ENCODE measurements at regions not wholly inside any gene's neighbourhood (a gene's known extent, or its start where the extent isn't known, plus 50 kb on each side); places are given as distances from the start of the nearest gene placed in this dataset.
A peak's percentile ranks its signal among the peaks of the same experiment; 100 is the strongest.
"Not testable (repeated sequence)": the region's sequence is repeated elsewhere in the genome, so short reads cannot be mapped to it uniquely, and the experiment has no call there.

DNA sequence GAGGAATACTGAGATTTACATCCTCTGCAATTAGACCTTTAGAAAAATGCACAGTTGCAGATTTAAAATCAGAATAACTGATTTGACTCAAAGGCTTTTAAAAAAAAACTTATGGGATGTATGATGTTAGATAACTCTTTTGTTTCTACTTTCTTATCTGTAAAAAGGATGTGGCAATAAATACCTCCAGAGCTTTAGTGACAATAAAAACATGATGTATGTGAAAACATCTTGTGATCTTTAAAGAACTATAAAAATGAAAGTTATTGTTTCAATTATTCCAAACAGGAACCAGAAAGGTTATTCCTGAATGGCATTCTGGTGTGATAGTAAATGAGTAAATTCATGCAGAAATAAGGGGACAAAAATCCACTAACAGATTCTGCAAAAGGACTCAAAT lies 2712.2 kb upstream of the PCDH20 start:
- in situ Hi-C loops (cut with MboI; ENCODE audit: low pct_unique_long_range_greater_than_20kb, low sequenced_read_pairs): no loop called here
- no peak for DNase-seq

DNA sequence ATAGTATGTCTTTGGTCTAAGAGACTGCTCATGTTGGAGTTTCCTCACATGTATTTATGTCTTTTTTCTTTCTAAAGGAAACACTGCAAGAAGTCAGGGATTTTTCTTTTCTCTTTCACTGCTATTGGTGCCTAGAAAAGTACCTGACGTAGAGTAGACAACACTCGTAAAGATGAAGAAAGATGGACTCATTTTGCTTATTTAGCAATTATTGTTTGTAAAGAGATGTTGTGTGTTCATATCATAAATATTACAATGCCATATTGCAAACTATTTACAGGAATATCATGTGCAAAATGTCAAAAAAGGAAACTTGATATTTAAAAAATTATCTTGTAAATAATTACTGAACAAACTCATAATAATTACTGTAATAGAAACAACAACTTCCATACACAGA lies 2711.5 kb upstream of the PCDH20 start:
- in situ Hi-C loops (cut with MboI; ENCODE audit: low pct_unique_long_range_greater_than_20kb, low sequenced_read_pairs): no loop called here
- no peak for DNase-seq

DNA sequence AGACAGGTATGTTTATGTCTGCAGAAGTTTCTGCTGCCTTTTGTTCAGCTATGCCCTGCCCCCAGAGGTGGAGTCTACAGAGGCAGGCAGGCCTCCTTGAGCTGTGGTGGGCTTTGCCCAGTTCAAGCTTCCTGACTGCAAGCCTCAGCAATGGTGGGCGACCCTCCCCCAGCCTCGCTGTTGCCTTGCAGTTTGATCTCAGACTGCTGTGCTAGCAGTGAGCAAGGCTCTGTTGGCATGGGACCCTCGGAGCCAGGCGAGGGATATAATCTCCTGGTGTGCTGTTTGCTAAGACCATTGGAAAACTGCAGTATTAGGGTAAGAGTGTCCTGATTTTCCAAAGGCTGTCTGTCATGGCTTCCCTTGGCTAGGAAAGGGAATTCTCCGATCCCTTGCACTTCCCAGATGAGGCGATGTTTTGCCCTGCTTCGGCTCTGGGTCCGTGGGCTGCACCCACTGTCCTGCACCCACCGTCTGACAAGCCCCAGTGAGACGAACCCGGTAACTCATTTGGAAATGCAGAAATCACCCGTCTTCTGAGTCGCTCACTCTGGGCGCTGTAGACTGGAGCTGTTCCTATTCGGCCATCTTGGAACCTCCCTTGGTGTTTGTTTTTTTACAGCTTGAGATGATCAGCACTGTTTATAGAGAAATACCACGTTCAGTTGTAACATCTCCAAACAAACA lies 2705.5 kb upstream of the PCDH20 start:
- DNase-seq; in situ Hi-C loops (cut with MboI; ENCODE audit: low pct_unique_long_range_greater_than_20kb, low sequenced_read_pairs): not testable (repeated sequence)

DNA sequence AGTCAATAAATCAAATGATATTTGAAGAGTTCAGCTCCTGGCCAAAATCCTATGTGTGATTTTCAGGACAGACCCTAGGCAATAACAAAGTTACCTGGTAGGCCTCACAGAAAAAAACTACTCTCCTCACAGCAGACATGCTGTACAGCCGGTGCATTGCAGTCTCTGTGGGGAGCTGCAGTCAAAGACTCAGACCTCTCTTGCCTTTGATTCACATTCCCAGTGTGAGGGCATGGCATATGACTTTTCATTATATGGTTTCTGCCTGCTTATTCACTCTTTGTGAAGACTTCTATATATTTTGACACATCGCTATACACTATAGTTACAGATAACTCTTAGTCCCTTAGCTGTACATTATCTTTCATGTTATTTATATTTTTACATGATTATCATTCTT lies 2684.3 kb upstream of the PCDH20 start:
- in situ Hi-C loops (cut with MboI; ENCODE audit: low pct_unique_long_range_greater_than_20kb, low sequenced_read_pairs): no loop called here
- DNase-seq: no peak

DNA sequence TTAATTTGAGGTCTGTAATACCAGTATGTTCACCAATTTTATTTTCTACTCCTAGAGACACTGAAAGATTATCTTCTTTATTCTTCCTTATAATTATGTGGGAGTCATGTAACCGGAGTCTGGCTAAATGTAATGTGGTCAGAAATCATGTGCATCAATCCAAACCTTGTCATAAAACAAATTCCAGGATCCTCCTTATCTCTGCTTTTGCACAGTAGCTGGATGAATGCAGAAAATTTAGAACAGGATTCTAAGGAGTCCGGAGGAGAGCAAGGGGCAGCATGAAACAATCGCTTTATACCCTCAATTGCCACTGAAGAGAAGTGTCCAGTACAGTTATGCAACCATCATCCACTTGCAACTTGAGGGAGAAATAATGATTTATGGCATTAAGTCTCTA lies 2674.7 kb upstream of the PCDH20 start:
- no peak for DNase-seq
- in situ Hi-C loops (cut with MboI; ENCODE audit: low pct_unique_long_range_greater_than_20kb, low sequenced_read_pairs): no loop called here

DNA sequence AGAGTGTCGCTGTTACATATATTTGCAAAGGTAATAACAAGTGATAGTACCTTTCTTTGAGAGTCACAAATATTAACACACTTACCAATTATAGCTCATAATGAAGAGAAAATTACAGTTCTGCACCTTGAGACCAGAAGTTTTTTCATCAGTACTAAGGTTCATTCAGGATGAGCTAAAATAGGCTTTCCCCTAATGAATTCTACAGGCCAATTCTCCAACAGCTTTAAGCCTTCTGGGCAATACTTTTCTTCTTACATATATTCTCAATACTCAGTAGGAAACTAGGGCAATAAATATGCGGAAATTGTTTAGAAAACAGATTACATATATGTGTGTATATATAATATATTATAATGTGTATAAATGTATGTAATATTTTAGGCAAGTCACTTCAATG lies 2672.8 kb upstream of the PCDH20 start:
- DNase-seq: no peak
- in situ Hi-C loops (cut with MboI; ENCODE audit: low pct_unique_long_range_greater_than_20kb, low sequenced_read_pairs): no loop called here

DNA sequence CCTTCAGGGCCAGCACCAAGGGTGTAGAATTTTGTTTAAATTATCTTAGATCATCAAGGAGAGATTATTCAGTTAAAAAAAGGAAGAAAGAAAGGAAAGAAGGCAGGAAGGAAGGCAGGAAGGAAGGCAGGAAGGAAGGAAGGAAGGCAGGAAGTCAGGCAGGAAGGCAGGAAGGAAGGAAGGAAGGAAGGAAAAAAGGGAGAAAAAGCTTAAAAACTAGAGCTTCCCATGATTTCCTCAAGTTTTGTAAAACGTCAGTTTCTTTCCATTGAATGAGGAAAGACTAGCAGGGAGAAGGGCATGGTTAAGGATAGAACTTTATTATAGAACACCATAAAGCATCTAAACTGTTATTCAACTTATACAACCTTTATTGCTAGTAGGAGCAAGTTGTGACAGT lies 2672.0 kb upstream of the PCDH20 start:
- no peak for DNase-seq
- in situ Hi-C loops (cut with MboI; ENCODE audit: low pct_unique_long_range_greater_than_20kb, low sequenced_read_pairs): no loop called here

DNA sequence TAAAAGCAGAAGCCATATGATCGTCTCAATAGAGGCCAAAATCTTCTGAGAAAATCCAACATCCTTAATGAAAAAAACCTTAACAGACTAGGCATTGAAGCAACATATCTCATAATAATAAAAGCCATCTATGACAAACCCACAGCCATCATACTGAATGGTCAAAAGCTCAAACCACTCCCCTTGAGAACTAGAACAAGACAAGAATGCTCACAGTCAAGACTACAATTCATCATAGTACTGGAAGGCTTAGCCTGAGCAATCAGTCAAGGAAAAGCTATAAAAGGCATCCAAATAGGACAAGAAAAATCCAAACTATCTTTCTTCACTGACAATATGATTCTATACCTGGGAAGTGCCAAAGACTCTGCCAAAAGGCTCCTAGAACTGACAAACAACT lies 2668.2 kb upstream of the PCDH20 start:
- no peak for DNase-seq
- in situ Hi-C loops (cut with MboI; ENCODE audit: low pct_unique_long_range_greater_than_20kb, low sequenced_read_pairs): no loop called here

DNA sequence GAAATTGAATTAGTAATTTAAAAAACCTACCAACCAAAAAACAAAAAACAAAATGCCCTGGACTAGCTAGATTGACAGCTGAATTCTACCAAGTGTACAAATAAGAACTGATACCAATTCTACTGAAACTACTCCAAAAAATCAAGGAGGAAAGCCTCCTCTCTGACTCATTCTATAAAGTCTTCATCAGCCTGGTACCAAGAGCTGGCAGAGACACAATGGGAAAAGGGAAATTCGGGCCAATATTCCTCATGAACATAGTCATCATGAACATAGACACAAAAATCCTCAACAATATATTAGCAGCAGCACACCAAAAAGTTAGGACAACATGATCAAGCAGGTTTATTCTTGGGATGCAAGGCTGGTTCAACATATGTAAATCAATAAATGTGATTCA lies 2667.7 kb upstream of the PCDH20 start:
- in situ Hi-C loops (cut with MboI; ENCODE audit: low pct_unique_long_range_greater_than_20kb, low sequenced_read_pairs): no loop called here

DNA sequence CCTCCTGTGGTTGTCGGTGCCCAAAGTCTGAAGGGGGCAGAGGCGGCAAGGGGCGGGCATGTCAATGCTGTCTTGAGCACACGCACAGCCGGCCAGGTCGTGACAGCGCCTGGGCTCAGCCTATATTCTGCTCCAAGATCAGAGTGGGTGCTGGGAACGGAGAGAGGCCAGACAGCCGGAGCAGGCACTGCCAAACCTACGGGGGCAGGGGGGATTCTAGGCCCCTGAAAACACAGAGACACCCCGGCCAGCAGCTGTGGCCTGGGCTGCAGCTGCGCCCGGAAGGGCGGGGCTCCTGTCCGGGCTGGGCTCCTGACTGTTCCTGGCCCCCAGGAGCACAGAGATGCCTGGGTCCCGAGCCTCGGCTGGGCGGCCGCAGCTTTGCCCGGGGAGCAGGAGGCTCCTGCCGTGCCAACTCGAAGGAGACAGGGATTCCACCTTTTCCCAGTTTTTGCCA lies 2662.9 kb upstream of the PCDH20 start:
- no peak for DNase-seq
- in situ Hi-C loops (cut with MboI; ENCODE audit: low pct_unique_long_range_greater_than_20kb, low sequenced_read_pairs): no loop called here

More for the DNA sequence above, 2667.7 kb upstream of the PCDH20 start:
- no peak for DNase-seq

DNA sequence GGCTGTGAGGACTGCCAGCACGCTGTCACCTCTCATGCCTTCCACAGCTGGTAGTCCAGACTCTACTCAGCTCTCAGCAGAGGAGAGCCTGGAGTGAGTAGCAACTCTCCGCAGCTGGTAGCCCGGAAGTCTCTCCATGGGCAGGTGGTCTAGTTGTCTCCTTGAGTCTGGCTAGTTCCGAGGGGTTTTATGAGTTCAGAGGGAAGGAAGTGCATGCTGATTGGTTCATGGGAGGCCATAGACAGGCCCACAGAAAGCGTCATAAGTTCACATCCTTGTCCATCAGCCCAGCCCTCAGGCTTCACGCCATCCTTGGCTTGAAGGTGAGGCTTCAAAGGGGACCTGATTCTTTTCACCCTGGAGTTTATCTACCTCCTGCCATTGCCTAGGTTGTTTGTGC lies 2662.4 kb upstream of the PCDH20 start:
- in situ Hi-C loops (cut with MboI; ENCODE audit: low pct_unique_long_range_greater_than_20kb, low sequenced_read_pairs): no loop called here
- DNase-seq: no peak

DNA sequence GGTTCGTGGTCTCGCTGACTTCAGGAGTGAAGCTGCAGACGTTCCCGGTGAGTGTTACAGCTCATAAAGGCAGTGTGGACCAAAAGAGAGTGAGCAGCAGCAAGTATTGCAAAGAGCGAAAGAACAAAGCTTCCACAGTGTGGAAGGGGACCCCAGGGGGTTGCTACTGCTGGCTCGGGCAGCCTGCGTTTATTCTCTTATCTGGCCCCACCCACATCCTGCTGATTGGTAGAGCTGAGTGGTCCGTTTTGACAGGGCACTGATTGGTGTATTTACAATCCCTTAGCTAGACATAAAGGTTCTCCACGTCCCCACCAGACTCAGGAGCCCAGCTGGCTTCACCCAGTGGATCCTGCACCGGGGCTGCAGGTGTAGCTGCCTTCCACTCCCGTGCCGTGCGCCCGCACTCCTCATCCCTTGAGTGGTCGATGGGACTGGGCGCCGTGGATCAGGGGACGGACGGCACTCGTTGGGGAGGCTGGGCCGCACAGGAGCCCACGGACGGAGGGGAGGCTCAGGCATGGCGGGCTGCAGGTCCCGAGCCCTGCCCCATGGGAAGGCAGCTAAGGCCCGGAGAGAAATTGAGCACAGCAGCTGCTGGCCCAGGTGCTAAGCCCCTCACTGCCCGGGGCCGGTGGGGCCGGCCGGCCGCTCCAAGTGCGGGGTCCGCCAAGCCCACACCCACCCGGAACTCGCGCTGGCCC lies 2661.6 kb upstream of the PCDH20 start:
- DNase-seq: peak; percentile 66
- in situ Hi-C loops (cut with MboI; ENCODE audit: low pct_unique_long_range_greater_than_20kb, low sequenced_read_pairs): not testable (repeated sequence)

DNA sequence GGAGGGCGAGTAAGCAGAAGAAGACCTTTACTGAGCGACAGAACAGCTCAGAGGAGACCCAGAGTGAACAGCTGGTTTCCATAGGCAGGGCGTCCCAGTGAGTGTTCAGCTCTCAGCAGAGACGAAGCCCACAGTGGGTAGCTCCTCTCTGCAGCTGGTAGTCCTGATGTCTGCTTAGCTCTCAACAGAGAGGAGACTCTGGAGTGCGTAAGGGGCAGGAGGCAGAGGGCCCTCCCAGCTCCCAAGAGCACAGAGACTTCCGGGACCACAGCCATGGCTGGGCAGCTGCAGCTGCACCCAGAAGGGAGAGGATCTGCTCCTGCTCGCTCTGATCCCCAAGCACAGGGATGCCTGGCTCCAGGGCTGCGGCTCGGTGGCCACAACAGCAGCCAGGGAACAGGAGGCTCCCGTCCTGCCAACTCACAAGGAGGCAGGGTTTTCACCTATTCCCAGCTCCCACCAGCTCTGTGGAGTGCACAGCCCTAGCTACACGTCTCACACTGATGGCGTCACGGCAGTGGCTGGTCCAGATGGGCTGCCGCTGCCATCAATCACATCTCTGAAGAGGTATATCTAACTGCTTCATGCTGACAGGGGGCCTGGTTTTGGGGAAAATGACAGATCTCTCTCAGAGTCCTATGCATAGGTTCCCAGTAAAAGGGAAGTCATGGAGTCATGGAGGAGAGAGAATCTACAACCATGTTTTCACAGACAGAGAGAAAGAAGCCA lies 2660.1 kb upstream of the PCDH20 start:
- peak; percentile 95 for DNase-seq
- in situ Hi-C loops (cut with MboI; ENCODE audit: low pct_unique_long_range_greater_than_20kb, low sequenced_read_pairs): no loop called here

DNA sequence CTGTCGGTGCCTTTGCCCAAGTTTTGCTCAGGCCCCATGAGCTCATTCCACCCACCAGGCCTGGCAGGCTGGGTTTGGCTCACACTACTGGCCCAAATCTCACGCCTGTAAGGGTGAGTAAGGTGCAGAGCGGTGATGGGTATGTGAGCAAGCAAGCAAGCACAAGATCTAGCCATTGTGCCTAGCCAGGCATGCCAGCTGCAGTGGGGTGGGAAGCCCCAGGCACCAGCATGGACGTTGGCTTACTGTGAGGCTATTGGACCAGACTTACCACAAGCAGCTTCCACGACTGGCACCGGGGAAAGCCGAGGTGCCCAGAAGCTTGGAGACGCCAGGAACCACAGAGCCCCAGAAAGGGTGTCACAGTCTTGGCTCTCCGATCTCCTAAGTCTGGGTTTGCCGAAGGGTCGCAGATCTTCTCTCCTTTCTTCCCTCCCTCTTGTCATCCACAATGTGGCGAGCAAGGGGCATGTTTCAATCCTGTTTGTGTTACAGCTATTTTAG lies 2659.4 kb upstream of the PCDH20 start:
- in situ Hi-C loops (cut with MboI; ENCODE audit: low pct_unique_long_range_greater_than_20kb, low sequenced_read_pairs): no loop called here
- peak; percentile 62 for DNase-seq

DNA sequence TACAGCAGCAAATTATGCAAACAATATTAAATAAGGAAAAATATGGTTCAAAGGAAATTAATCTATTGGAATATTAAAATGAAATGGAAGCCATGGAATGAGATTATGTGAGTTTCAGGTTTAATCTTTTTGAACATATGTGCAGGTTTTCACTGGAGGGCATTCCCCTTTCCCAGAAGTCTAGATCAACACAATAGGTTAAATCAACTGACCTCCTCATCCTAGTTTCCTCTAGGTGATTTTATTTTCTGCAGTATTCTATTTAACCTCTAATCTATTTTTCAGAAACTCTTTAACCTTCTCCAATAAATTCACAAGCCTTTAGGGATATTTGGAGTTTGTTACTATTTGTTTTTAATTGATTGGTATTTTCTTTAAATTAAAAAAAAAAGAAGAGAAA lies 2657.6 kb upstream of the PCDH20 start:
- no peak for DNase-seq
- in situ Hi-C loops (cut with MboI; ENCODE audit: low pct_unique_long_range_greater_than_20kb, low sequenced_read_pairs): no loop called here

DNA sequence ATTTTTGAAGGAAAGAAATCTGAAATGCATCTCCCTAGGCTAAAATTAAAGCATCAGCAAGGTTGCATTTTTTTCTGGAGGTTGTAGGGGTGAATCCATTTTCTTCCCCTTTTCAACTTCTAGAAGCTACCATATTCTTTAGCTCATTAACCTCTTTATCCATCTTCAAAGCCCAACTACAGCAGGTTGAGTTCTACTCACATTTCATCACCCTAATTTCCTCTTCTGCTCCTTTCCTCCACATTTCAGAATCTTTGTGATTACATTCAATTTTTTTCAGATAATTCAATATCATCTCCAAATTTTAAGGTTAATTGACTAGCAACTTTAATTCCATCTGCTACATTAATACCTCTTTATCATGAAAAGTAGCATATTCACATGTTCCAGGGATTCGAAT lies 2655.7 kb upstream of the PCDH20 start:
- DNase-seq: peak; percentile 36
- in situ Hi-C loops (cut with MboI; ENCODE audit: low pct_unique_long_range_greater_than_20kb, low sequenced_read_pairs): no loop called here

DNA sequence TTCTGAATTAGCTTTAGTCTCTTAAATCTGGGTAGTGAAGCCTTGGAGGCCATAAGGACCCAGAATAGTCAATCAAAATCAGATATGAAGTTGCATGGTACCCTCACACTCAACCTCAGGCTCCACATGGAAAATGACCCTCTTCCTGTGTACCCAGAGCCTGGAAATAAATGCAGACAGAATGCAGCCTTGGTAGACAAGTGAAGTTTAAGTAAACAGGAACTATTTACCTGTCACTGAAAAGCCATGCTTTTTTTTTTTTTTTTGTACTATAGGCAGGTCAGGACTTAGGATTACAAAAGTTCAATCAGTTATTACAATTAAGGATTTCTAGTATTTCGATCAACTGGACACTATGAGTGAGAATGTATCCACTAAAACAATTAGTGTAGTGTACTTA lies 2654.2 kb upstream of the PCDH20 start:
- DNase-seq: no peak
- in situ Hi-C loops (cut with MboI; ENCODE audit: low pct_unique_long_range_greater_than_20kb, low sequenced_read_pairs): no loop called here

DNA sequence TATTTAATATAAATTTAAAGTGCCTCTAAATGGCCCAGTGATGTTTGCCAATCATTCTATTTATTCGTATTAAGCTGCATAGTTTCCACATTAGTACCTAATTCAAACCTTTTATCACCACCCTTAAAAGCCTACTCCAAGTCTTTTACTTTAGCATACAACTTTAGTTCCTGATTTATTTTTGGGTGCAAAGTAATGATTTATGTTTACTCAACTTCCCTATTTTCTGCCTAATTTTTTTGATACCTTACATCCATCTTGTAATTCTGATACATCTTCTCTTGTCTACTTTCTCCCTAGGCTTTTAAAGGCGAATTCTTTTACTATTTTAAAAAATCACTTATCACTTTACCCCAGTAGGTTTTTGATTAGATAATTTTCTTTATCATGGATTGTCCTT lies 2651.1 kb upstream of the PCDH20 start:
- in situ Hi-C loops (cut with MboI; ENCODE audit: low pct_unique_long_range_greater_than_20kb, low sequenced_read_pairs): no loop called here
- DNase-seq: peak; percentile 52

DNA sequence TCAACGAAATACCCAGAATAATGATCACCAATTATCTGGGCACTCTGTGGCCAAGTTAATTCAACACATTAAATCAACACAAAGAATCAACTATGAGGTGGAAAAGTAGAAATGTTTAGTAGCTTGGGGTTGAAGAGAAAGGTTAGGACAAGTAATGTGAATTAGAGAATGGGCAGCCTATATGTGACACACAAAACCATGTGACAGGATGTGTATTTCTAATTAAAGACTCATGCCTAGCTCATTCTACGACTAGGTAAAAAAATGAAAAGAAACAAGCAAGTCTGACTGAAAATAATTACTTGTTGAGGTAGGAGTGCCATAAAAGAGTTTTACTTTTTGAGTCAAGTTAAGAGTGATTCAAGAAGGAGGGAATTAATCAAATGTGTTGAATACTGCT lies 2646.0 kb upstream of the PCDH20 start:
- no peak for DNase-seq
- in situ Hi-C loops (cut with MboI; ENCODE audit: low pct_unique_long_range_greater_than_20kb, low sequenced_read_pairs): no loop called here

DNA sequence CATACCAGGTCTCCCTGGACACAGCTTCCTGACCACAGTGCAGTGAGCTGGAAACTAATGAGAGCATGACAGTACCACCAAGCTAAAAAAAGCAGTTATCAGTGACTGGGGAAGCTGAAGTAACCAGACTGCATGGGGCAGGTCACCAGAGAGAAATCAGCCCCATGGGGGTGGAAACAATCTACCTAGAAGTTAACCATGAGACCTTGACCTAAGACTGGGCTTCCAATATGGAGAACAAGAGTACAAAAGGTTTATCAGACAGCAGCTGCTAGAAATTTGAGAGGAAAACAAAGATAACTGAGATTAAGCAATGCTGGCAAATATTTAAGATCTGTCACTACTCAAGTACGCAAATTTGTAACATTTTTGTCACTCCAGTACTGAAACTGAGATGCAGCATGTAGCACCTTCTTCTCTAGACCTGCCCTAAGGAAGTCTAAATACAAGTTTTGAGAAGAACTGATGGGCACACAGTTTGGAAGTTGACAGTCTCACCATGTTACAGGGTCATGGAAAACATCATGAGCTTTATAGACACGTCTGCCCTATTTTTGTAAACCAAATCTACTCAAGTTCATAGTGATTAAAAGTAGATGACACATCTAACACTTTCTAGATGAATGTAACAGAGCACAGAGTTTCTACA lies 2641.8 kb upstream of the PCDH20 start:
- in situ Hi-C loops (cut with MboI; ENCODE audit: low pct_unique_long_range_greater_than_20kb, low sequenced_read_pairs): no loop called here
- DNase-seq: peak; percentile 51

All from KBM-7 (cell line).